ENCODE measurements at regions not wholly inside any gene's neighbourhood (a gene's known extent, or its start where the extent isn't known, plus 50 kb on each side); places are given as distances from the start of the nearest gene placed in this dataset.
A peak's percentile ranks its signal among the peaks of the same experiment; 100 is the strongest.
"Not testable (repeated sequence)": the region's sequence is repeated elsewhere in the genome, so short reads cannot be mapped to it uniquely, and the experiment has no call there.

- Histone ChIP-seq H3K4me1 (peaks cover 0 to 31% (median 29%) of the 10 kb centered on the region in 4 donors), H3K36me3 (no peaks in the 10 kb centered on the region)
- 57 to 84% methylated on average over 6 of the region's 6 CpGs for WGBS, 2 donors
Observed at GRCh38 chr2:231644426-231644825, 51.8 kb downstream of the TEX44 start.

GRCh38 chr2:231646476-231646875 is 53.8 kb downstream of the TEX44 start:
- peak overlapping the region in 1 of 4 donors; percentile 6 for H3K27ac ChIP-seq
- TF ChIP-seq EP300 (IDR thresholded peaks at IDR 0.05) (no peak), CTCF (IDR thresholded peaks at IDR 0.05) (no peak), POLR2AphosphoS5 (IDR thresholded peaks at IDR 0.05) (no peak), POLR2A (IDR thresholded peaks at IDR 0.05) (no peak)
- H3K4me3 ChIP-seq = no peak overlapping the region
- 26 to 68% methylated on average over 6 of the region's 6 CpGs for WGBS, 2 donors
- H3K4me1 ChIP-seq = peaks cover 0 to 23% (median 22%) of the 10 kb centered on the region in 4 donors
- H3K27me3 ChIP-seq = no peaks in the 10 kb centered on the region
- intact Hi-C loops (cut with DNase I) = no loop called here
- no peaks in the 10 kb centered on the region for H3K9me3 ChIP-seq
- DNase-seq = no peak
- H3K36me3 ChIP-seq = no peaks in the 10 kb centered on the region

More at GRCh38 chr2:231644426-231644825, 51.8 kb downstream of the TEX44 start:
- Histone ChIP-seq H3K27ac (peak overlapping the region; percentile 84 to 96 (median 91)), H3K4me3 (no peak overlapping the region), H3K9me3 (no peaks in the 10 kb centered on the region), H3K27me3 (no peaks in the 10 kb centered on the region)
- DNase-seq = no peak
- no peak for TF ChIP-seq POLR2AphosphoS5 (IDR thresholded peaks at IDR 0.05)
- TF ChIP-seq EP300 (IDR thresholded peaks at IDR 0.05) = no peak
- no peak for TF ChIP-seq CTCF (IDR thresholded peaks at IDR 0.05)
- TF ChIP-seq POLR2A (IDR thresholded peaks at IDR 0.05) = no peak
- intact Hi-C loops (cut with DNase I) = no loop called here

GRCh38 chr2:231648579-231649174 is 56.0 kb downstream of the TEX44 start:
- H3K27ac ChIP-seq = no peak overlapping the region
- TF ChIP-seq CTCF (IDR thresholded peaks at IDR 0.05) (peak; percentile 36 to 80 (median 53)), POLR2AphosphoS5 (IDR thresholded peaks at IDR 0.05) (no peak), EP300 (IDR thresholded peaks at IDR 0.05) (no peak), POLR2A (IDR thresholded peaks at IDR 0.05) (no peak)
- no peak overlapping the region for H3K4me3 ChIP-seq
- intact Hi-C loops (cut with DNase I) = loop anchor here (2.0 kb wide), 1 partner anchor 26 kb away; no protein-coding TSS in a partner anchor
- H3K9me3 ChIP-seq = no peaks in the 10 kb centered on the region
- DNase-seq = peak; percentile 83
- peaks cover 0 to 5% (median 3%) of the 10 kb centered on the region in 4 donors for H3K4me1 ChIP-seq
- no peaks in the 10 kb centered on the region for H3K27me3 ChIP-seq
- no peaks in the 10 kb centered on the region for H3K36me3 ChIP-seq
- 30 to 60% methylated on average over 9 of the region's 9 CpGs for WGBS, 2 donors

GRCh38 chr2:231651561-231651960 is 56.8 kb upstream of the PTMA start:
- DNase-seq; H3K27ac ChIP-seq; H3K4me3 ChIP-seq; H3K4me1 ChIP-seq; intact Hi-C loops (cut with DNase I); H3K36me3 ChIP-seq; H3K9me3 ChIP-seq; H3K27me3 ChIP-seq: not testable (repeated sequence)
- 92 to 93% methylated on average over 8 of the region's 8 CpGs for WGBS, 2 donors

GRCh38 chr2:231655488-231655887 is 52.8 kb upstream of the PTMA start:
- TF ChIP-seq POLR2A (IDR thresholded peaks at IDR 0.05) (no peak), CTCF (IDR thresholded peaks at IDR 0.05) (no peak), EP300 (IDR thresholded peaks at IDR 0.05) (no peak), POLR2AphosphoS5 (IDR thresholded peaks at IDR 0.05) (no peak)
- DNase-seq = no peak
- Histone ChIP-seq H3K36me3 (no peaks in the 10 kb centered on the region), H3K27me3 (no peaks in the 10 kb centered on the region), H3K9me3 (no peaks in the 10 kb centered on the region), H3K4me3 (no peak overlapping the region), H3K4me1 (no peaks in the 10 kb centered on the region), H3K27ac (no peak overlapping the region)
- intact Hi-C loops (cut with DNase I) = no loop called here
- WGBS, 2 donors = 83 to 85% methylated on average over 8 of the region's 8 CpGs

Data from sigmoid colon (tissue), 6 donors.